Medulla oblongata (tissue), 1 donor: ENCODE measurements at regions not wholly inside any gene's neighbourhood (a gene's known extent, or its start where the extent isn't known, plus 50 kb on each side); places are given as distances from the start of the nearest gene placed in this dataset.
A peak's percentile ranks its signal among the peaks of the same experiment; 100 is the strongest.
"Not testable (repeated sequence)": the region's sequence is repeated elsewhere in the genome, so short reads cannot be mapped to it uniquely, and the experiment has no call there.

ENCODE experiments used
- DNase-seq: peaks from one replicate; pipeline ENCODE4 v3.0.0-alpha.2; 2015; ENCODE audit errors: extremely low spot score

DNA sequence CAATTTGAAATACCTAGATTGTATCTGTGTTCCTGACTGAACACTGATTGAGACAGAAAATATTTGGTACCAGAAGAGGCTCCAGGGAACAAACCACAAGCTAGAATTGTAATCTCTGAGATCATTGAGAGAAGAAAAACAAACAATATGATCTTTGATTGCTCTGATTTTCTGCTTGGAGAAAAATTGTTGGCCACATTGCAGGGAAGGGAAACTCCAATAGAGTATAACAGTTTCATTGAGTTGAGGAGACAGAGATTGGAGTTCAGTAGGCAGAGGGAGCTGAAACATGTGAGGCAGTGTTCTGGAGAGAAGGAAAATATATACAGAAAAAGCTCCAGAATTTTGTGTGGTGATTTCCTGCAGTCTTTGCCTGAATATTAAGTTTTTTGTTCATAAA, 158.2 kb downstream of the C4orf33 start:
- peak; percentile 3 for DNase-seq

DNA sequence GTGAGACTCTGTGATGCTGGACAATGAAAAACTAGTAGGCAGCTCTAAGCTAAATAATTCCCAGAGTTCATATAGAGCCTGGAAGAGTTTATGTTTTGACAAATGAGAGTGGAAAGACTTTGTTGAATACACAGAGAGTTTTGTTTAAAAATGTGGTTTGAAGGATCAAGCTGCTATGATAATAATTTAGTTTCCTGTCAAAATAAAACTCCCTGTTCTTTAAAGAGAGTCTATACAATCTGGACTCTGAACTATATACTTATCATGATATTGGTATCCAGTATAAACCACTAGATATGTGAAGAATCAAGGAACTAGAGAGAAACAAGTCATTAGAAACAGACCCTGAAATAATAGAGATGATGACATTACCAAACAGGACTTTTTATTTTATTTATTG, 158.6 kb downstream of the C4orf33 start:
- no peak for DNase-seq

DNA sequence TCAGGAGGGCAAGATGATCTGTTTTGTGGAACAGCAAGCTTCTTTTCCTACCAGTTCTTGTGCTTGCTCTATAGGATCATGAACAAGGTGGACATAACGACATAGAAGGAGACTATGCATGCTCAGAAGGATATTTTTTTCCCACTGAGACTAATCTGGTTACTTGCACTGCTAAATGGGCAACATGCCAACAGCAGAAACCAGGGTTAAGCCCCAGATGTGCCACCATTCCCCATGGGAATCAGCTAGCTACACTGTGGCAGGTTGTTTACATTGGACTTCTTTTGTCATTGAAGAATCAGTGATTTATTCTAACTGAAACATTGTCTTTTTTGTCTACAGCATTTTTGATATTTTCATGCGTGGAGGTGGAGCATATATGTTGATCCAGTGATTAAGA, 165.6 kb downstream of the C4orf33 start:
- DNase-seq = no peak

DNA sequence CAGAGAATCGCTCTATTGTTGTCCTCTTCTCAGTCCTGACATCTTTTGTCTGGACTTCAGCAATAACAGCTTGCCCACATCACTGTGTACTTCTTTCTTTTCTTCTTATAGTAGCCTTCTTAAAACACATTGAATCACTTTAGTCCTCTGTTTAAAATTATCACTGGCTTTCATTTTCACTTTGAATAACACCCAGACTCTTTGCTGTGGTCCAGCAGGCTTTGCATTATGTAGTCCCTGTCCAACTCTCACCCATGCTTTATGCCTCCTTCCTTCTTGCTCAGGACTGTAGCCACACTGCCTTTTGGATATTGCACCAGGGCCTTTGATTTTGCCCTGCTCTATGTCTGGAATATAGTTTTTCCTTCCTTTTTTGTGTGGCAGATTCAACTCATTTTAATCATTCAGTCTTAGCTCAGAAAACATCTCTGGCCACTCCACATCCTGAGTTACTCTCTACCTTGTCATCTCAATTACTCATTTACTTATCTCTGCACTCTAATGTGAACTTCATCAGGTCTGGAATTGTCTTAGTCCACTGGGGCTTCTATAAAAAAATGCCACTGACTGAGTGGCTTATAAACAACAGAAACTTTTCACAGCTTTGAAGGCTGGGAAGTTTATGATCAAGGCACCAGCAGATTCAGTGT, 168.2 kb downstream of the C4orf33 start:
- DNase-seq = peak; percentile 25

DNA sequence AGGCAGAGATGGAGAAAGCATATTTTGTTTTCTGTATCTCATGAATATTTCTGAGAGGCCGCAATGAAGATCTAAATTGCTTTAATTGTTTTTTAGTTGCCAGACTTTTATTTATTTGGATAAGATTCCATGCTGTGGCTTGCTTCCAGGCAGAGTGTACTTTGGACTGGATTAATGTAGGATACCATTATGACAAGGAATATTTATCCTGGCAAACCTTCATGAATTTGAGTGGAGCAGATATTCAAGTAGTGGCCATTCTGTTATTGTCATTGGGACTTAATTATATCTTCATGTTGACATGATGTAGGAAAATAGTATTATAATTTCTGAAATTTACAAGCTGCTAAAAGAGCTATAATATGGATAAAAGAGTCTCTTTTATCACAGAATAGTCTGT, 182.9 kb downstream of the C4orf33 start:
- DNase-seq = no peak

DNA sequence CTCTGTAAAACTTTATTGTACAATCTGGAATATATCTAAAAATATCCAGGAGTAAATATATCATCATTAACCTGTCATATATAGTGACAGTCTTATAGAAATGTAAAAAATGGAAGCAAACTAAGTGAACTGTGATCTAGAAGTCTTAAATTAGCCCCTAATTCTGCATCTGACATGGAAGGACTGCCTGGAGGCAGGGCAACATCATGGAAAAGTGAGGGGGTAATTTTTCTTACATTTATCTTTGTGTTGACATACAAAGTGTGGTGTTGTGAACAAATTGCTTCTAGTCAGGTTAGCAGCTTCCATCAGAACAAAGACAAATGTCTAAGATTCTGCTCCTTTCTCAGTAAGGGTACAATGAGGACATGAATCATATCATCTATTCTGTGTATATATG, 186.3 kb downstream of the C4orf33 start:
- DNase-seq = no peak

DNA sequence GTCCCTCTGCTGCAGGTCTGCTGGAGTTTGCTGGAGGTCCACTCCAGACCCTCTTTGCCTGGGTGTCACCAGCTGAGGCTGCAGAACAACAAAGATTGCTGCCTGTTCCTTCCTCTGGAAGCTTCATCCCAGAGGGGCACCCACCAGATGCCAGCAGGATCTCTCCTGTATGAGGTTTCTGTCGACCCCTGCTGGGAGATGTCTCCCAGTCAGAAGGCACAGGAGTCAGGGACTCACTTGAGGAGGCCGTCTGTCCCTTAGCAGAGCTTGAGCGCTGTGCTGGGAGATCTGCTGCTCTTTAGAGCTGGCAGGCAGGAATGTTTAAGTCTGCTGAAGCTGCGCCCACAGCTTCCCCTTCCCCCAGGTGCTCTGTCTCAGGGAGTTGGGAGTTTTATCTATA, 196.2 kb downstream of the C4orf33 start:
- not testable (repeated sequence) for DNase-seq

DNA sequence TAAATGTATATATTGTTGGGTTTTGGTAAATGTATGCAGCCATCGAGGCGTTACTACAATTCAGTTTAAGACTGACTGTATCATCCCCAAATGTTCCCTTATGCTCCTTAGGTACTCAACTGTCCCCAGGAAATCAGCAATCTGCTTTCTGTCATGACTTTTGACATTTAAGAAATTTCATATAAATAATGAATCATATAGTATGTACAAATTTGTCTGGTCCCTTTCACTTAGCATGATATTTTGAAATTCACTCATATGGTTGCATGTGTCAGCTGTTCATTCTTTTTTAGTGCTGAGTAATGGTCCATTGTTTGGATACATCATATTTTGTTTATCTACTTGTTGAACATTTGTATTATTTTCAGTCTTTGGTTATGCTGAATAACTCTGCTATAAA, 218.8 kb downstream of the C4orf33 start:
- no peak for DNase-seq

DNA sequence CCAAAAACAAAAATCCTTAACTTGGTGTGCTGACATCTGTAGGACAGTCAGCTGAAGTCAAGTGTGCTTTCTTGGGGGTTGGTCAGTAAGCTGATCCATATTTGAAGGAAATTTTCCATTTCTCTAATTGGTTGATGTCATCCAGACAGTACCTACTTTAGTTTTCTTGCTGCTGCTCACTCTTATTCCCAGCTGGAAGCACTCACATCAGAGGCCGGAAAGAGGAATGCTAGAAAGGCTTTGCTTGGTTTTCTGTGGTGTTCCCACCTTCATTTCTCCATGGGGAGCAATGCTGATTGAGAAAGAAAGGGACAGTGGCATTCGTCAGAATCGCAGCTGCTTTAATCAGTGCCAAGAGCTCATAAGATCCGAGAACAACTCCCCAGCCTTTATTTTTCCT, 227.0 kb downstream of the C4orf33 start:
- no peak for DNase-seq

DNA sequence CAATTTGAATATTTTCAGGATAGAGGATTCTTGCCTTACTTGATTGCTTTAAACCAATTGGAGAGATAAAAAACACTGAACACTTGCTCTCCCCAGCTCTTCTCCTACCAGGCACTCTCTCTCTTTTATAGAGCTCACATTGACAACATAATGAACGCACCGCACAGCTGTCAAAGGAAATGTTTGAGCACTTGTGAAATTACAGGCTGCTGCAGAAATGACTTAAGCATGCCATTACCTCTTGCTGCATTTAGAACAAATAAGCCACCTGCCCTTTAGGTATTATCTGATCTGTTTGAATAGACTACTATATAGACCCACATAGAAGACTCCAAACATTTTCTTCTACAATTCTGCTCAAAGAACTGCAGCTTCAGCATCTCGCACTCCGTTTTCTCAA, 227.7 kb downstream of the C4orf33 start:
- no peak for DNase-seq

DNA sequence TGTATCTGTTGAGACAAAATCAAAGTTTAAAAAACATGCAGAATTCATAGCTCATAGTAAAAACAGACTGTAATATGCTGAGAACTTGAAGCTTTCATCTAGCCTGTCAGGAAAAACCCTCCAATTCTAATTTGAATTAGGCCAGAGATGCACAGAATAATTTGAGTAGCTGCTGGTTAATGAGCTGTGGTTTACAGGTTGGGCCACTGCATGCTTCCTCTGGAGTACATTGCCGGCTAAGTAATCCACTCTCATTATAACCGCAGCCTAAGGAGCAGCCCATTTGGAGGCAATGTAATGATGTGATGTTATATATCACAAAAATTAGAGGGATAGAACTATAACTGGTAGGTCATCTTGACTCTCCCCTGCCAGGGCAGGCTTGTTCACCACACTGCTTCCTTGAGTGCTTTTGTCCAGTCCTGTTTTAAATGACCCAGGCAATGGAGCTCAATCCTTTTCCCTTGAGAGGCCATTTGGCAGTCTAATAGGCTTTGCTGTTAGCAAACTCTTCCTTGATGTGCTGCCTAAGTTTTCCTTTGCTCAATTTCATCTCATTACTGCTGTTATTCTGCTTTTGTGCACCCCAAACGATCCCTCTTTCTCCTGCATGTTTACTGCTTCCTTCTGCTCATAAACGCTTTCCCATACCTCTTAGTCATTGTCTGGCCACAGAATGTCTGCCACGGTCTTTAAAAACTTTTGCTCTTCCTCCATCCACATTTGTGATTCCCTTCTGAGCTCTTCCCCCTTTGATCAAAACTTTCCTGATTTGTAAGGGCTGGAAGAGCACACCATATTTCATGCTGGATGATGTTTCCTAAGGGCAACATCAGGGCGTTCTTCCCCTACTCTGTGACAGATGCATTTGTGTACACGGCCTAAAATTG, 230.9 kb downstream of the C4orf33 start:
- no peak for DNase-seq

DNA sequence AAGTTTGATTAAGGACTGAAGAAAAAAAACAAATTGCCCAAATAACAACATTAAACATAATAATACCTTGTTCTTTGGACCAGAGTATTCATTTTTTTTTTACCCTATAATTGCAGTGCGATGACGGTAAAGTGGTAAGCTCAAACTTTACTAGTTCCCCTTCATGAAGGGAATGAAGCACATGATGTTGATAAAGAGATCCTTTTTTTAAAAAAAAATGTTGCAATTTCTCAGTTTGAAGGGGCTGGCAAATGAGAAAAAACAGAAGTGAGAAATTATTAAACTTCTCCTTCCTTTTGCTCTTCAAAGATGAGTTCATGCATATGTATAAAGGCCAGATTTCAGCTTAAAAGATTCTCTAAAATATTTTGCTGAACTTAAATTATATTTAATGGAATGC, 231.7 kb downstream of the C4orf33 start:
- no peak for DNase-seq

DNA sequence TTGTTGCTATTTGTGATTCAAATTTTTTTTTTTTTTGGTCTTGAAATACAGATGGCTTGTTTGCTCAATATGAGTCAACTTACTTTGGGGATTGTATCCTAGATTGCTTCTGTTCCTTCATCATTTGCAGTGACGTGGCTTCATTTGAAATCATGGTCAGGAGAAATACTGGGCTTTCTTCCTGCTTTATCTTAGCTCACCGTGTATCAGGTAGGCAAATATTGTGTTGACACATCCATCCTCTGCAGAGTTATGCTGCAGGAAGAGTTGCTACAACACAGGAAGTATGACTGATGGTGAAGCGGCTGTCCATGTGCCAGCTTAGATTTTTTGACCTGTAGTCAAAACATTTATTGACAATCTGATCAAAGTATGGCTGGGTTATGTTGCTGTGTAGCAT, 232.2 kb downstream of the C4orf33 start:
- no peak for DNase-seq

DNA sequence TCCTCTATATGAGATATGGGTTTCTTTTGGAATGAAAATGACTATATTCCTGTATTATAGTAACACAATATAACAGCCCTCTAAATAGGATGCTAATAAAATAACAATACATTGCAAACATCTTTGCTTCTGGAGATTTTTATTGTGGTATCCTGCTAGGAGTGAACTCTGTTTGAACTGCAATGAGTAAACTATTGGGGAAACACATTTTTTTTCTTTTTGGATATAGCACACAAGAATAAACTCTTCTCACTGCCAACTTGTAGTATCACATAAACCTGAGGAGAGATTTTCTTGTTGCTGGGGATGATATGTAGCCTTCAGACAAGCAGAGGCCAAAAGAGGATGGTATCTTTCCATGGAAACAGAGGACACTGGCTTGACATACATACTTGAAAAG, 238.2 kb downstream of the C4orf33 start:
- DNase-seq = no peak

DNA sequence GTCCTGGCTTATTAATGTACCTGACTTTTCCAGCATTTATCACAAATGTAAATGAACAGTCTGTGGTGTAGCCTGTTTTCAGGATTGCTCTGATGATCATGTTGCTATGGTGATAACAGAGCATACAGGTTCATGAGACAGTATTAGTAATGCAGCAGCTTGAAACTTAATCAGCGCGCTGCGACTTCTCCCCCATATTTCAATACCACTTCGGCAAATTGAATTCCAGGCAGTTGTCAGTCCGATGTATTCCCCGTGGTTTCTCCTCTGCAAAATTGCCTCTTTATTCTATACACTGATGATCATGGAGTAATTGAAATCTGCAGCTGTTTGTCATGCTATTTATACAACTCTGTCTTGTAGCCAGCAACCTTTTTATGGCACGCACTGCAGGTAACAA, 239.3 kb downstream of the C4orf33 start:
- DNase-seq = no peak

DNA sequence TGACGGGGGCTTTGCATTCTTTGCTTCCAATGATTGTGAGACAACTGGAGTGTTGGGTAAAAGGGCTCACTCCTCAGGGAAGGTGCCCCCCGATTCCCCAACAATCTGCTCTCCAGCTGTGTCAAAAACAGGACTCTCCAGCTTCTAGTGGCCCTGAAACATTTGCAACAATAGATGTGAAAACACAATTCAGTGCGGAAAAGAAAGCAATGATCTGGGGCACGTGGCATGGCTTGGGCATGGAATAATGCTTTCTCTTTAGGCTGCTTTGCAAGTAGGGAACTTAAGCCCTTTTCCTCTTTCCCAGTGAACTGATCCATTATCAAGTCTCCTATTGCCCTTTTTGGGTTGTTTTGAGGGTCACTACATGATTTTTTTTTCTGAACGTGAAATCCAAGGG, 239.9 kb downstream of the C4orf33 start:
- no peak for DNase-seq

DNA sequence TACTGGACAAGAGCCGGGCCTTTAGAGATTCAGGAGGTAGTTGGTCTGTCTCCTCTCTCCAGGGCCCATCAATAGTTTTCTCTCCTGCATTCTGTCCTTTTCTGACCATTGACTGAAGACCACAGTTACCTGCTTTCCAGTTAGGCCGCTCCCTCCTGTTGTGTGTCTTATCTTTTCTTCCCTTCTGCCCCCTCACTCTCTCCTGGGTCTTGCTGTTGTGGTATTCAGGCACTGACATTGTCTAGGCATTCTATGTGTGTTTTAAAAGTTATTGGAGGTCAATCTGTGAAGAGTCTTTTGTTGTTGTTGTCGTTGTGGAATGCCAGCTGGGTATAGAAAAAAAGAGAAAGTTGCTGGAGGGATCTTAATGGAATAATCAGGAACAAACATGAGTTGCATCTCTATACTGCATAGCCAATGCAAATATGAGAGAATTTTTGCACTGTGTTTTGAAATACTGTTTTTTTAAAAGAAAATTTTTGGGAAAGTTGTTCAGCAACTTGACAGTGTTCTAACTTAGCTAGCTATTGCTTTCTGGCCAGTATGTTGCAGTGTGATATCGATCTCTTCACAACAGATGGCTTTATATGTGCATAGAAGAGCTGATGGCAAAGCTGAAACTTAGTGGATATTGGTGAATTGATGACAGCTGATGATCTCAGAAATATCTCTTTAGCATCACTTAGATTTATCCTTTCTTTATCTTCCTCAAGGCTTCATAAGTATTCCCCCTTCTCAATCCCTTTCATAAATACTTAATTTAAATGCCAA, 240.7 kb downstream of the C4orf33 start:
- DNase-seq = no peak

DNA sequence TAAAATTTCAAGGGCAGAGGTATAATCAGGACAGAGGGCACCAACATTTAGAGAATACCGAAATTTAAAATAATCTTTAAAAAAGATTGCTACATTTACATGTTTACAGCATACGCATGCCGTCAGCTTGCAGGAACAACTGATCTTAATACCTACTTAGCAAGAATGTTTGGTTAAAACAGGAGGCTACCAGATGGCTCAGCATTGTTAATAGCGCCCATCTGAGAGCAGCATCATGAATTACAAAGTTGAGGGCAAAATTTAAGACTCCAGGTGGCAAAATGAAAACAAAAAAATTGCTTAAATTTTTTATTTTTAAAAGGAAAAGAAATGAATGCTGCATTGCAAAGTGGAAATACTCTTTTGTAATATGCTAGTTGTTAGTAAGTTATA, 241.3 kb downstream of the C4orf33 start:
- DNase-seq = no peak

DNA sequence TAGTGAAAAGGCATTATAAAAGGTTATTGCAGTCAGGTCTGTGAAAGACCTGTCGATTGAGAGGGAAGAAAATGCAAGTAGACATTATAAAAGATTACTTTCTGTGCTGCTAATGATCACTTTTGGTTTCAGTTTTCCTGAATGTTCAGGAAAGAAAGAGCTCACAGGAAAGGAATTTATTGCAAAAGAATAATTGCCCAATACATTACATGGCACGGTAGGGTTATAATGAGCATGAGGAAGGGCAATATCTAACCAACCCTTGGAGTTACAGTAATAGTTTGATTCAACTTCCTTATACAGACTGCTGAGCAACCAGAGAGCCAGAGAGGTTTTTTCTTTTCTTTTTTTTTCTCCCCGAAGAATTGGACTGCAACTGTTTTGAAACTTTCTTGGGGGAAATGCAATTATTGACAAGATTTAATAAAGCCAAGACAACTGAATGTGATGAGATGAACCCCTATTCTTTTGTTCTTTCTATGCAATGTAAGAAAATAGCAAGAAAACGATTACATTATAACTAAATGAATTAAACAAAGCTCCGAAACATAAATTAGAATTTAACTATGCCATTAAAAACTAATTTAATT, 247.0 kb downstream of the C4orf33 start:
- peak; percentile 43 for DNase-seq

DNA sequence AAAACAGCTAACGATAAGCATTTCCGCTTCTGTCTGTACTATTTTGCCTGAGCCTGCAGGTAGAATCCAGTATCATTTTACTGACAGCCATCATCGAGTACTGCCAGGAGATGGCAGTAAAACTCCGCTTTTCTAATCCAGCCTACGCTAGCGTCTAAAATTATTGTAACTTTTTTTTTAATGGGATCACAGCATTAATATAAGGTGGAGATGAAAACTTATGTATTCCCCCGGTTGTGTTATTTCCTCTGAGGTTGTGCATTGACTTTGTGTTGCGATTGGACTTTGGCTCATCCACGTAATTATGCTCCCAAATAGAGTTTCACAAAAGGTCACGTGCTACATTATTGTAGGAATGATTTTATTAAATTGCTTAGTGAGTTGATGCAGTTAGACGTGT, 248.1 kb downstream of the C4orf33 start:
- DNase-seq = peak; percentile 58

DNA sequence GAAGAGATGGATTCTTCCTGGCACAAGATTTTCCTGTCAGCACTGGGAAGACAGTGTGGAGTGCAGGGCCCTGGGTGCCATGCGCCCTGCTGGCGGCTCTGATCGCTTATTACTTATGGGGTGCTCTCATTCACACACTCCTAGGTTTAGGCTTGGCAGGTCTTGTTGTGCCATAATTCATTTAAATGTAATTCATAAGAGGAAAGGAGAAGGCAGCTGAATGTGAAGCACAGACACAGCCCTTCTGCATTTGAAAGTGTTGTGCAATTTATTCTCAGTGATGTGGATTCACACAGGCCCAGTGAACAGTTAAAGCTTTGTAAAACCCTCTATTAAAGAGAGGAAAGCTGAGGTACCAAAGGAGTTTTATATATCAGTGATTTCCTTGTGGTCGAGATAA, 249.7 kb downstream of the C4orf33 start:
- no peak for DNase-seq

DNA sequence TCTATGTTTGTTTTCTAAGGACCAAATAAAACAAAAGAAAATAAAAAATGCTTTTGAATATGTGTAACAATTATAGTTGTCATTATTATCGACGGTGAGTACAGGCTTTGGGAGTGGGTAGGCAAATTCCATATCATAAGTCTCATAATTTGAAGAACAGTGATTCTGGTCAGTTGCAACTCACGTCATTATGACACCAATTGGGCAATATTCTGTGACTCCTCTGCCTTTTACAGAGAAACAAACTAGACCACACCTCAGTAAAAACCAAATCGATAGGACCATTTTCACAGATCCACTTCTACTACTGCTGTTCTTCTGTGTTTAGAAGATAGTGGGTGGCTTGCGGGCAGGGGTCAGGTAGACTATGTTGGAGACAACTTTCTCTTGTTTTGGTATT, 250.1 kb downstream of the C4orf33 start:
- DNase-seq = no peak
